Neutrophil (primary cell): ENCODE measurements at regions not wholly inside any gene's neighbourhood (a gene's known extent, or its start where the extent isn't known, plus 50 kb on each side); places are given as distances from the start of the nearest gene placed in this dataset.

Source experiments
- H3K27ac ChIP-seq: fragments of 200-600 bp; sonication (generic); 2 replicates; pipeline ENCODE4 v1.5.1; 2016; ENCODE audit warnings: mild to moderate bottlenecking, moderate library complexity
- H3K27me3 ChIP-seq: fragments of 200-600 bp; sonication (generic); 2 replicates; pipeline ENCODE4 v1.6.0; 2016; ENCODE audit warnings: mild to moderate bottlenecking
- H3K36me3 ChIP-seq: fragments of 200-600 bp; sonication (generic); 2 replicates; pipeline ENCODE4 v1.5.1; 2017
- H3K4me1 ChIP-seq, 2 experiments: fragments of 200-600 bp in 1 of 2; sonication (generic) in 1 of 2; 1 replicate in 1 of 2; 2 replicates in 1 of 2; pipeline versions ENCODE4 v1.5.1 to v1.6.1; 2013 to 2016; ENCODE audit warnings: low read depth in 1 of 2, low read length in 1 of 2, mild to moderate bottlenecking in 1 of 2, moderate library complexity in 1 of 2; ENCODE audit not compliant: control insufficient read depth in 1 of 2, insufficient read depth in 1 of 2
- H3K4me3 ChIP-seq, 2 experiments: fragments of 200-600 bp in 1 of 2; sonication (generic) in 1 of 2; 1 replicate in 1 of 2; 2 replicates in 1 of 2; pipeline ENCODE4 v1.5.1; 2013 to 2016; ENCODE audit warnings: low read depth in 1 of 2, low read length in 1 of 2, mild to moderate bottlenecking in 1 of 2, moderate library complexity in 1 of 2
- H3K9me3 ChIP-seq: fragments of 200-600 bp; sonication (generic); 2 replicates; pipeline ENCODE4 v1.5.1; 2016
- CTCF ChIP-seq: fragments of 200-600 bp; sonication (generic); IDR thresholded peaks from 2 replicates; pipeline ENCODE4 v1.5.1; 2016; ENCODE audit warnings: antibody characterized with exemption

GRCh38 chr2:10232096-10232815, 70.4 kb upstream of the HPCAL1 start:
- Histone ChIP-seq H3K4me3 (no peak overlapping the region), H3K27me3 (peaks cover 11% of the 10 kb centered on the region), H3K4me1 (no peaks in the 10 kb centered on the region), H3K27ac (no peak overlapping the region), H3K9me3 (no peaks in the 10 kb centered on the region), H3K36me3 (no peaks in the 10 kb centered on the region)
- TF ChIP-seq CTCF: no peak

- no peak overlapping the region for H3K27ac ChIP-seq
- no peak overlapping the region for H3K4me3 ChIP-seq
- H3K27me3 ChIP-seq: peaks cover 14% of the 10 kb centered on the region
- H3K4me1 ChIP-seq: no peaks in the 10 kb centered on the region
- no peaks in the 10 kb centered on the region for H3K9me3 ChIP-seq
- no peak for TF ChIP-seq CTCF
- no peaks in the 10 kb centered on the region for H3K36me3 ChIP-seq
Observed at GRCh38 chr2:10233131-10234012, 69.3 kb upstream of the HPCAL1 start.

- Histone ChIP-seq H3K27me3 (peaks cover 14% of the 10 kb centered on the region), H3K27ac (no peak overlapping the region), H3K4me3 (no peak overlapping the region), H3K4me1 (no peaks in the 10 kb centered on the region), H3K9me3 (no peaks in the 10 kb centered on the region), H3K36me3 (no peaks in the 10 kb centered on the region)
- TF ChIP-seq CTCF: no peak
Observed at GRCh38 chr2:10234013-10234306, 68.7 kb upstream of the HPCAL1 start.

GRCh38 chr2:10234409-10235094, 68.2 kb upstream of the HPCAL1 start:
- TF ChIP-seq CTCF: no peak
- peaks cover 14% of the 10 kb centered on the region for H3K27me3 ChIP-seq
- H3K4me3 ChIP-seq: no peak overlapping the region
- no peaks in the 10 kb centered on the region for H3K36me3 ChIP-seq
- H3K9me3 ChIP-seq: no peaks in the 10 kb centered on the region
- H3K27ac ChIP-seq: no peak overlapping the region
- no peaks in the 10 kb centered on the region for H3K4me1 ChIP-seq

GRCh38 chr2:10235099-10235908, 67.4 kb upstream of the HPCAL1 start:
- H3K4me1 ChIP-seq: no peaks in the 10 kb centered on the region
- TF ChIP-seq CTCF: no peak
- H3K36me3 ChIP-seq: no peaks in the 10 kb centered on the region
- peaks cover 14% of the 10 kb centered on the region for H3K27me3 ChIP-seq
- H3K27ac ChIP-seq: no peak overlapping the region
- H3K4me3 ChIP-seq: no peak overlapping the region
- no peaks in the 10 kb centered on the region for H3K9me3 ChIP-seq
